GM12875 (cell line): ENCODE measurements at regions not wholly inside any gene's neighbourhood (a gene's known extent, or its start where the extent isn't known, plus 50 kb on each side); places are given as distances from the start of the nearest gene placed in this dataset.

Experiments used
- H3K4me3 ChIP-seq: one replicate; pipeline ENCODE4 v1.5.1; 2011; ENCODE audit warnings: low read depth, low read length, control low read depth
- CTCF ChIP-seq: IDR thresholded peaks from 2 replicates; pipeline ENCODE4 v1.5.1; 2011; ENCODE audit warnings: low read depth, mild to moderate bottlenecking, control low read depth, inconsistent platforms, low read length, moderate library complexity, borderline replicate concordance; ENCODE audit not compliant: insufficient read depth

GRCh38 chr1:106620521-106620954, 435.9 kb upstream of the PRMT6 start:
- no peak for TF ChIP-seq CTCF
- H3K4me3 ChIP-seq: no peak overlapping the region

GRCh38 chr1:106621853-106622252, 434.6 kb upstream of the PRMT6 start:
- no peak overlapping the region for H3K4me3 ChIP-seq
- no peak for TF ChIP-seq CTCF

GRCh38 chr1:106637566-106637965, 418.9 kb upstream of the PRMT6 start:
- no peak overlapping the region for H3K4me3 ChIP-seq
- TF ChIP-seq CTCF: no peak

- TF ChIP-seq CTCF: no peak
- H3K4me3 ChIP-seq: no peak overlapping the region
Observed at GRCh38 chr1:106646261-106646784, 410.2 kb upstream of the PRMT6 start.

- H3K4me3 ChIP-seq: no peak overlapping the region
- TF ChIP-seq CTCF: no peak
Observed at GRCh38 chr1:106646816-106647215, 409.7 kb upstream of the PRMT6 start.

- no peak for TF ChIP-seq CTCF
- H3K4me3 ChIP-seq: no peak overlapping the region
Observed at GRCh38 chr1:106651028-106651762, 405.3 kb upstream of the PRMT6 start.

- no peak for TF ChIP-seq CTCF
- H3K4me3 ChIP-seq: no peak overlapping the region
Observed at GRCh38 chr1:106659490-106660244, 396.8 kb upstream of the PRMT6 start.
